IMR-90 (cell line): ENCODE measurements at regions not wholly inside any gene's neighbourhood (a gene's known extent, or its start where the extent isn't known, plus 50 kb on each side); places are given as distances from the start of the nearest gene placed in this dataset.

Experiments
- ATAC-seq: fragments of 200-7000 bp; cut with Tn5 transposase; 2 replicates; pipeline ENCODE4 v1.9.1; 2020; ENCODE audit warnings: low read depth, mild to moderate bottlenecking, moderate library complexity
- BruUV-seq: library from RNA; stranded (reverse); fragments of 400-500 nt; replicated peaks from 2 replicates; lab custom pipeline; 2021; lab: Mats Ljungman, UMichigan
- CTCF ChIA-PET: fragments of 300-600 bp; formaldehyde crosslinking; extraction: SDS; loops from one replicate; lab custom pipeline; 2021; ENCODE audit warnings: antibody characterized with exemption; lab: Yijun Ruan, JAX
- POLR2A ChIA-PET: fragments of 300-600 bp; sonication (Branson Sonifier 250); formaldehyde crosslinking; loops from one replicate; lab custom pipeline; 2022; ENCODE audit warnings: antibody characterized with exemption; ENCODE audit not compliant: unreplicated experiment; lab: Charles Lee
- DNase-seq: peaks from one replicate; pipeline ENCODE4 v3.0.0; 2013
- H2AFZ ChIP-seq: replicated peaks from 2 replicates; pipeline ENCODE3; 2013; ENCODE audit warnings: low read length, mild to moderate bottlenecking; ENCODE audit not compliant: poor library complexity
- H2AK5ac ChIP-seq: 2 replicates; pipeline ENCODE4 v1.6.1; 2013; ENCODE audit warnings: low read depth, low read length, inconsistent platforms
- H2AK9ac ChIP-seq: replicated peaks from 2 replicates; pipeline ENCODE3; 2013; ENCODE audit warnings: mild to moderate bottlenecking, low read depth, low read length, moderate library complexity; ENCODE audit not compliant: poor library complexity
- H2BK120ac ChIP-seq: 2 replicates; pipeline ENCODE4 v1.6.1; 2013; ENCODE audit warnings: low read depth, low read length, inconsistent platforms
- H2BK15ac ChIP-seq: 3 replicates; pipeline ENCODE4 v1.6.1; 2013; ENCODE audit warnings: low read depth, low read length, inconsistent platforms
- H2BK20ac ChIP-seq: 2 replicates; pipeline ENCODE4 v1.6.1; 2013; ENCODE audit warnings: low read depth, mild to moderate bottlenecking, inconsistent platforms, low read length, moderate library complexity
- H2BK5ac ChIP-seq: 2 replicates; pipeline ENCODE4 v1.6.1; 2013; ENCODE audit warnings: mild to moderate bottlenecking, low read depth, low read length, inconsistent platforms; ENCODE audit not compliant: poor library complexity, severe bottlenecking
- H3K14ac ChIP-seq: replicated peaks from 2 replicates; pipeline ENCODE4 v1.6.1; 2013; ENCODE audit warnings: low read depth, low read length, inconsistent platforms
- H3K18ac ChIP-seq: 2 replicates; pipeline ENCODE4 v1.6.1; 2013; ENCODE audit warnings: low read depth, low read length, control low read depth
- H3K23ac ChIP-seq: 2 replicates; pipeline ENCODE4 v1.6.1; 2013; ENCODE audit warnings: low read depth, low read length, inconsistent platforms
- H3K27ac ChIP-seq: 2 replicates; pipeline ENCODE4 v1.5.1; 2013; ENCODE audit warnings: mild to moderate bottlenecking, control low read depth, low read length; ENCODE audit not compliant: insufficient read depth
- H3K27me3 ChIP-seq: 2 replicates; pipeline ENCODE4 v1.6.1; 2013; ENCODE audit warnings: low read length; ENCODE audit not compliant: control insufficient read depth, insufficient read depth
- H3K36me3 ChIP-seq: 2 replicates; pipeline ENCODE4 v1.6.1; 2013; ENCODE audit warnings: low read length, mixed read lengths; ENCODE audit not compliant: control insufficient read depth, insufficient read depth
- H3K4ac ChIP-seq: 2 replicates; pipeline ENCODE4 v1.6.1; 2013; ENCODE audit warnings: low read depth, low read length, inconsistent platforms
- H3K4me1 ChIP-seq: 2 replicates; pipeline ENCODE4 v1.6.1; 2013; ENCODE audit warnings: low read length, mixed read lengths; ENCODE audit not compliant: control insufficient read depth, insufficient read depth
- H3K4me2 ChIP-seq: 2 replicates; pipeline ENCODE4 v1.6.1; 2013; ENCODE audit warnings: low read depth, mild to moderate bottlenecking, control low read depth, low read length, moderate library complexity
- H3K4me3 ChIP-seq: 2 replicates; pipeline ENCODE4 v1.5.1; 2013; ENCODE audit warnings: low read depth, mild to moderate bottlenecking, control low read depth, low read length, moderate library complexity; ENCODE audit not compliant: insufficient read depth
- H3K56ac ChIP-seq: 2 replicates; pipeline ENCODE4 v1.6.1; 2013; ENCODE audit warnings: low read length, inconsistent platforms; ENCODE audit not compliant: insufficient read depth; ENCODE audit errors: extremely low read depth
- H3K79me1 ChIP-seq, 2 experiments: 2 replicates each; pipeline ENCODE4 v1.6.1; 2013; ENCODE audit warnings: low read length in 2 of 2, inconsistent platforms in 1 of 2, low read depth in 1 of 2
- H3K9ac ChIP-seq: 2 replicates; pipeline ENCODE4 v1.6.1; 2013; ENCODE audit warnings: low read depth, low read length, control low read depth
- H3K9me1 ChIP-seq: 2 replicates; pipeline ENCODE4 v1.6.1; 2013; ENCODE audit warnings: low read length, inconsistent platforms; ENCODE audit not compliant: insufficient read depth
- H3K9me3 ChIP-seq: 2 replicates; pipeline ENCODE4 v1.6.1; 2013; ENCODE audit warnings: low read length; ENCODE audit not compliant: control insufficient read depth, insufficient read depth
- H4K20me1 ChIP-seq: 2 replicates; pipeline ENCODE4 v1.6.1; 2013; ENCODE audit warnings: low read length, inconsistent platforms; ENCODE audit not compliant: insufficient read depth
- H4K5ac ChIP-seq: 2 replicates; pipeline ENCODE4 v1.6.1; 2013; ENCODE audit warnings: mild to moderate bottlenecking, low read depth, low read length, control low read depth
- H4K8ac ChIP-seq, 2 experiments: 2 replicates each; pipeline ENCODE4 v1.6.1; 2013; ENCODE audit warnings: low read depth in 2 of 2, low read length in 2 of 2, control low read depth in 1 of 2, inconsistent platforms in 1 of 2
- H4K91ac ChIP-seq: 2 replicates; pipeline ENCODE4 v1.6.1; 2013; ENCODE audit warnings: low read depth, low read length, inconsistent platforms; ENCODE audit not compliant: insufficient read depth
- BHLHE40 ChIP-seq: fragments of 150-350 bp; IDR thresholded peaks from 2 replicates; pipeline ENCODE4 v1.6.1; 2016; ENCODE audit warnings: mild to moderate bottlenecking, low read depth, low read length
- CEBPB ChIP-seq: IDR thresholded peaks from 2 replicates; pipeline ENCODE4 v1.6.1; 2012; ENCODE audit warnings: low read depth, low read length, improper control_type of control experiment
- CHD1 ChIP-seq: IDR thresholded peaks from 2 replicates; pipeline ENCODE4 v1.6.1; 2012; ENCODE audit warnings: low read depth, low read length, improper control_type of control experiment
- FOS ChIP-seq: fragments of 150-350 bp; IDR thresholded peaks from 2 replicates; pipeline ENCODE4 v1.6.1; 2016; ENCODE audit warnings: low read depth, low read length
- MAFK ChIP-seq: IDR thresholded peaks from 2 replicates; pipeline ENCODE4 v1.6.1; 2012; ENCODE audit warnings: low read depth, low read length, improper control_type of control experiment
- MAZ ChIP-seq: IDR thresholded peaks from 2 replicates; pipeline ENCODE4 v1.6.1; 2012; ENCODE audit warnings: low read depth, mild to moderate bottlenecking, low read length, improper control_type of control experiment, moderate library complexity, borderline replicate concordance
- MXI1 ChIP-seq: IDR thresholded peaks from 2 replicates; pipeline ENCODE4 v1.6.1; 2012; ENCODE audit warnings: low read depth, mild to moderate bottlenecking, low read length, moderate library complexity, borderline replicate concordance
- NFE2L2 ChIP-seq: fragments of 150-350 bp; IDR thresholded peaks from 2 replicates; pipeline ENCODE4 v1.6.1; 2016; ENCODE audit warnings: low read depth, mild to moderate bottlenecking, low read length
- POLR2A ChIP-seq: IDR thresholded peaks from 2 replicates; pipeline ENCODE4 v1.6.1; 2012; ENCODE audit warnings: mild to moderate bottlenecking, low read depth, low read length
- RAD21 ChIP-seq: IDR thresholded peaks from 2 replicates; pipeline ENCODE4 v1.6.1; 2012; ENCODE audit warnings: low read length, improper control_type of control experiment
- RCOR1 ChIP-seq: IDR thresholded peaks from 2 replicates; pipeline ENCODE4 v1.6.1; 2012; ENCODE audit warnings: mild to moderate bottlenecking, low read length, improper control_type of control experiment; ENCODE audit not compliant: insufficient replicate concordance
- RFX5 ChIP-seq: IDR thresholded peaks from 2 replicates; pipeline ENCODE4 v1.8.0; 2012; ENCODE audit warnings: low read depth, mild to moderate bottlenecking, low read length, moderate library complexity
- SMC3 ChIP-seq: fragments of 150-350 bp; IDR thresholded peaks from 2 replicates; pipeline ENCODE4 v1.6.1; 2016; ENCODE audit warnings: low read depth, mild to moderate bottlenecking, antibody characterized with exemption, low read length, moderate library complexity
- USF2 ChIP-seq: fragments of 150-350 bp; IDR thresholded peaks from 2 replicates; pipeline ENCODE4 v1.6.1; 2017; ENCODE audit warnings: mild to moderate bottlenecking, antibody characterized with exemption, low read length, low read depth
- WGBS, 2 experiments: methylation state at CpG; one replicate each; pipeline versions ENCODE4 v1.1.5 to v1.1.7; 2013; ENCODE audit warnings: missing lambda C conversion rate in 2 of 2; ENCODE audit not compliant: insufficient read length in 1 of 2; ENCODE audit errors: extremely low coverage in 2 of 2; 5-methylcytosine and 5-hydroxymethylcytosine counted together
- dilution Hi-C: fragments of 300-500 bp; cut with HindIII; formaldehyde crosslinking; loops from one replicate; pipeline ENCODE4 v1.14.3; 2018; ENCODE audit warnings: low sequenced_read_pairs; ENCODE audit not compliant: unreplicated experiment
- in situ Hi-C: fragments of 300-500 bp; cut with MboI; formaldehyde crosslinking; loops from 3 replicates; pipeline ENCODE4 v1.14.3; 2019; ENCODE audit warnings: low sequenced_read_pairs, inconsistent platforms, mixed read lengths
- intact Hi-C: fragments of 100-400 bp; cut with micrococcal nuclease; formaldehyde crosslinking; loops from 2 replicates; pipeline ENCODE4 v1.10.0; 2022
- TF ChIP-seq, protein P1 (sequence below): conservative IDR thresholded peaks from 2 replicates; pipeline ENCODE4 v1.5.1; 2012; ENCODE audit warnings: mild to moderate bottlenecking, low read depth, low read length, improper control_type of control experiment
- TF ChIP-seq, protein P2 (sequence below): fragments of 150-350 bp; IDR thresholded peaks from 2 replicates; pipeline ENCODE4 v1.6.1; 2016; ENCODE audit warnings: low read depth, mild to moderate bottlenecking, low read length, moderate library complexity, borderline replicate concordance

DNA sequence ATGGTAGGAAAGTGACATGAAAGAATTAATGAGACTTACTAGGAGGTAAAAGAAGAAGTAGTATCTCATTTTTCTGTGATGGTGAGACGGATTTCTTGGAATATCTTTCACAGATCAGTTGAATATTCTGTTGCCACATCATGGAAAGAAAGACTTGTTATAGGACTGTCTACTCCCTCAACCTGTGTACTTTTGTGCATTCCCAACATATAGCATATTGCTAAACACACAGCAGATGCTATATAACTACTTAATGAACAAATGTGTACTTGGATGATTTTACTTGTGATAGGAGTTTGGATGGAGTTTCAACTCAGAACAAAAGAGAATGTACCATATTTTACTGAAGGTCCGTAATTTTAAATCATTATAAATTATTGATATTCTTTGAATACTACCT lies 128.5 kb downstream of the LURAP1L start:
- dilution Hi-C loops: no loop called here
- POLR2A ChIA-PET: no interaction called here
- Histone ChIP-seq H3K27me3 (no peaks in the 10 kb centered on the region), H2BK15ac (no peak overlapping the region), H3K56ac (no peak overlapping the region), H4K91ac (no peak overlapping the region), H3K18ac (no peak overlapping the region), H2AK5ac (no peak overlapping the region), H3K9me3 (no peaks in the 10 kb centered on the region; the same call in 1 of the 2 replicates), H2AK9ac (no peak overlapping the region), H4K5ac (no peak overlapping the region), H4K20me1 (no peaks in the 10 kb centered on the region), H3K4me2 (no peak overlapping the region), H3K4ac (no peak overlapping the region), H3K4me3 (no peak overlapping the region), H3K79me1 (no peaks in the 10 kb centered on the region), H3K9me1 (no peaks in the 10 kb centered on the region), H4K8ac (no peak overlapping the region), H3K4me1 (no peaks in the 10 kb centered on the region), H2BK120ac (no peak overlapping the region), H3K27ac (no peak overlapping the region), H3K14ac (no peak overlapping the region), H3K9ac (no peak overlapping the region), H2BK20ac (no peak overlapping the region), H3K23ac (no peak overlapping the region), H2AFZ (no peak overlapping the region), H2BK5ac (no peak overlapping the region), H3K36me3 (no peaks in the 10 kb centered on the region)
- DNase-seq (no peak), ATAC-seq (no peak)
- in situ Hi-C loops: no loop called here
- CTCF ChIA-PET: no interaction called here
- BruUV-seq: no TSS peak
- intact Hi-C loops: no loop called here
- TF ChIP-seq RFX5 (no peak), USF2 (no peak), MAZ (no peak), NFE2L2 (no peak), BHLHE40 (no peak), MXI1 (no peak), RCOR1 (no peak), CHD1 (no peak), MAFK (no peak), SMC3 (no peak), CEBPB (no peak), POLR2A (no peak), FOS (no peak), RAD21 (no peak)
- TF ChIP-seq, protein P1, sequence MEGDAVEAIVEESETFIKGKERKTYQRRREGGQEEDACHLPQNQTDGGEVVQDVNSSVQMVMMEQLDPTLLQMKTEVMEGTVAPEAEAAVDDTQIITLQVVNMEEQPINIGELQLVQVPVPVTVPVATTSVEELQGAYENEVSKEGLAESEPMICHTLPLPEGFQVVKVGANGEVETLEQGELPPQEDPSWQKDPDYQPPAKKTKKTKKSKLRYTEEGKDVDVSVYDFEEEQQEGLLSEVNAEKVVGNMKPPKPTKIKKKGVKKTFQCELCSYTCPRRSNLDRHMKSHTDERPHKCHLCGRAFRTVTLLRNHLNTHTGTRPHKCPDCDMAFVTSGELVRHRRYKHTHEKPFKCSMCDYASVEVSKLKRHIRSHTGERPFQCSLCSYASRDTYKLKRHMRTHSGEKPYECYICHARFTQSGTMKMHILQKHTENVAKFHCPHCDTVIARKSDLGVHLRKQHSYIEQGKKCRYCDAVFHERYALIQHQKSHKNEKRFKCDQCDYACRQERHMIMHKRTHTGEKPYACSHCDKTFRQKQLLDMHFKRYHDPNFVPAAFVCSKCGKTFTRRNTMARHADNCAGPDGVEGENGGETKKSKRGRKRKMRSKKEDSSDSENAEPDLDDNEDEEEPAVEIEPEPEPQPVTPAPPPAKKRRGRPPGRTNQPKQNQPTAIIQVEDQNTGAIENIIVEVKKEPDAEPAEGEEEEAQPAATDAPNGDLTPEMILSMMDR: no peak
- TF ChIP-seq, protein P2, sequence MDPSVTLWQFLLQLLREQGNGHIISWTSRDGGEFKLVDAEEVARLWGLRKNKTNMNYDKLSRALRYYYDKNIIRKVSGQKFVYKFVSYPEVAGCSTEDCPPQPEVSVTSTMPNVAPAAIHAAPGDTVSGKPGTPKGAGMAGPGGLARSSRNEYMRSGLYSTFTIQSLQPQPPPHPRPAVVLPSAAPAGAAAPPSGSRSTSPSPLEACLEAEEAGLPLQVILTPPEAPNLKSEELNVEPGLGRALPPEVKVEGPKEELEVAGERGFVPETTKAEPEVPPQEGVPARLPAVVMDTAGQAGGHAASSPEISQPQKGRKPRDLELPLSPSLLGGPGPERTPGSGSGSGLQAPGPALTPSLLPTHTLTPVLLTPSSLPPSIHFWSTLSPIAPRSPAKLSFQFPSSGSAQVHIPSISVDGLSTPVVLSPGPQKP: no peak
- WGBS, 2 experiments: no CpG with 5 or more reads among the region's 2 CpGs
